ENCODE measurements at regions not wholly inside any gene's neighbourhood (a gene's known extent, or its start where the extent isn't known, plus 50 kb on each side); places are given as distances from the start of the nearest gene placed in this dataset.
"Not testable (repeated sequence)": the region's sequence is repeated elsewhere in the genome, so short reads cannot be mapped to it uniquely, and the experiment has no call there.

DNA sequence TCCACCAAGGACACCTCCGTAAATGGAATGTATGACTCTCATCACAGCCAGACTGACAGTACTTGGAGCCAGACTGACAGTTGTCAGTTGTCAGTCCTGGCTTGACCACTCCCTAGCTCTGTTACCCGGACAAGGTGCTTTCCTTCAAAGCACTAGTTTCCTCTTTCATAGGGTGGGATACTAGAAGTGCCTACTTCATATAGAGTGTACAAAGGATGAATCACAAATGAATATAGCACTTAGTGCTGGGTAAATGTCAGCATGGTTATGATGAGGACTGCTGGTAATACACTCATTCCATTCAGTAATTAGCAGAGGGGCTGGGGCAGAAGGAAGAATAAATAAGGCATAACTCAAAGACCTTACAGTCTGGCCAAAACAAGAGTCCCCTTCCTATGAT is 91.4 kb downstream of the ARL4C start:
- no peak for DNase-seq

DNA sequence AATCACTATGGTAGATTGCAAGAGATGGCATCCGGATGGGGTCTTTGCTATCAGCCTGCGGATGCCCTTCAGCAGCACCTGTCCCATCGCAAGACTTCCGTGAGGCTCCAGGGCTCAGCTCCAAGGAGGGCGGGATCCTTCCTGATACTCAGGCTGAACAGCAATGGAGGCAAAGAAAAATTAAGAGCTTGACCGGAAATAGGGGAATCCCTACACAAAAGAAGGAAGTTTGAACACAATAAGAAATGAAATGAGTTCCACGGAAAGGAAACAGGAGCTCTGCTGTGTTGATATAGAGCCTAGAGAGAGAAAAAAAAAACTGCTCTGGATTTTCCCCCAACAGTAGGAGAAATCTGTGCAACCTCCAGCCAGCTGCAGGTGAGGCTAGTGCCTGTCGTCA is 91.9 kb downstream of the ARL4C start:
- DNase-seq = no peak

DNA sequence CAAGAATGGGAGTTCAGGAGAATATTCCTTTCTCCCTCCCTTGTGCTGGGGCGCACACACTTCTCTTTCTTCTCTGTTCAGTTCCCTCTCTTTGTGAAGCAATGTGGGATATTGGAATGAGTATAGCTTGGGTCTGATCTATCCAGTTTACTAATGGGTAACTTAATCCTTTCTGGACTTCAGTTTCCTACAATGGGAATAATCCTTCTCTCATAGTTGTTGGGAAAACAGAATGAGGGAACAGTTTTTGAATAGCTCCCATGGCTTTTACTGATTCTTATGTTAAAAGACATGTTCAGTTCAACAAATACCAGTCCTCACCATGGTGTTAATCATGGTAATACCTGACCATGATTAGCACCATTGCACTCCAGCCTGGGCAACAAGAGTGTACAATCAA is 93.1 kb downstream of the ARL4C start:
- DNase-seq = no peak

DNA sequence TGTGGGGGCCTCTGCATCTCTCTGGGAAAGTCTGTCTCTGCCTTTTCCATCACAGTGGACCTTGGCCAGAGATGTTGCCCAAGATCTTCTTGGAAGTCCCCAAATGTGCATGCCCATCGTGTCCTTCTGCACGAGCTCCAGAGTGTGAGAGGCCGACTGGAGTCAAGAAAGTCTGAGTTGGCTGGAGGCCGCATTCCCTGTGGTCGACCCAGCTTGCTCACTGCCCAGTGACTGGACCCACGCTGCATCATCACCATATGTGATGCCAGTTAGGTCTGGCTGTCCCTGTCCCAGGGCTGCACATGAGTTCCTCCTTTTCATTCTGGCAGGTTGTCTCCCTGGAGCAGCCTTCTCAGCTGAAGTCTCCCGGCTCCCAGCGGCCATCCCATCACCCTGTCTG is 93.8 kb downstream of the ARL4C start:
- DNase-seq = no peak

DNA sequence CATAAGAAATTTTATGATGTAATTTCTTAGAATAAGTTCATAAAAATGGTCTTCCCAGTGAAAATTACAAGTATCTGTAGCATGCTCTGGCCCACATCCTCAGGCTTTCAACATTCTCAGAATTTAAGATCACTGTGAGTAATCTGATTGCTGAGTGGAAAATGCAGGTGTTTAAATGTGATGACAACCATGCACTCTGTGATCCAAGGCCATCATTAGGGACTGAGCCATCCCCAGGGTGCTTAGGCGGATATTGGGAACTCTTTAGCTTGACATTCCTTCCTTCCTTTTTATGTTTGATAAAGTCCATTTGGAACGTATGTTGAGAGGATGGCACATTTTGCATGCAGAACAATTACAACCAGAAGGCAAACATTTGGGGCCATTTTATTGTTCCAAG is 95.5 kb downstream of the ARL4C start:
- DNase-seq = no peak

DNA sequence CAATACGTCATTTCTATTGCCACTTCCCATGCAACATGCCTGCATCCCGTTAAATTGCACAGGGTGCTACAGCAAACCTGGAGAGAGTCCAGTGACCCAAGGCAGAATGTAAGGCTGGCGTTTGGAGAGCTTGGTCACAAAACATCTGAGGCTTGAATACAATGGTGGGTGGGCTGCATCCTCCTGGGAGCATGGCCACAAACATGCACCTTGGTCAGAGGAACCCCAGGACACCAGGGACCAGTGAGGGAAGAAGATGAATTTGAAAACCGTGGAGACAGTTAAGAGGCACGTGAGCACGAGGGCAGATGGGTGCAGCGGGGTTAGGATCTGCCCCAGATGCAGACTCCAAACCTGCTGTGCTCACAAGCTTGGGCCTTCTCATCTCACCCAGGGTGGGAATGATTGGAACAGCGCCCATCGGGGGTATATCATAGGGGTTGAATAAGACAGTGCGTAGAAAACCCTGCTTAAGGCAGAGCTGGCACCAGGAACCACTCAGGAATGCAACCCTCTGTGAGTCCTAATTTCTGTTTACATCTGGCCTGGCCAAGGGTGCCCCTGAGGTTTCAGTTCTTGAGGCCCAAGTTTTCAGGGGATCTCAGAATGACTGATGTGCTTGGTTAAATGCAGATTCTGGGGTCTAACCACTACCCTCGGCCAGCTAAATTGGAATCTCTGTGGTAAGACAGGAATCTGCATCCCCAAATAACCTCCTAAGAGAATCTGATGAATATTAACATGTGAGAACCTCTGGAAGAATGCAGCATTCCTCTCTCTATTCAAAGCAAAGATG is 97.2 kb downstream of the ARL4C start:
- no peak for DNase-seq

DNA sequence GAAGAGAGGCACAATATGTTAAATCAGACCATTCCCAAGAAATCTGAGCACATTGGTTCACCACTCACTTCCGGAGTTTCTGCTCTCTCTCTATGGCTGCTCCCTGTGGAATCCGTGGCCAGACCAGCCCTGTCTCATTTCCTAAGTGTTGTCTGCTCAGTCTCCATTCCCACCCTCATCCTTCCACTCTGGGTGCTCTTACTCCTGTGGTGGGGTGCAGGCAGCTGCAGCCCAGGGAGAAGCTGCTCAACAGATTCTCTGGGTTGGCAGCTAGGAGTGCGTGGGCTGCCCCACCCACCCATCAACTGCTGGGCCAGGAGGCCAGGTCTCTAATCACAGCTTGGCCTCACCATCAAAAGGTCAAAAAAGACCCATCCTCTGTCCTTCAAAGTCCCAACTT is 98.3 kb downstream of the ARL4C start:
- DNase-seq = no peak

DNA sequence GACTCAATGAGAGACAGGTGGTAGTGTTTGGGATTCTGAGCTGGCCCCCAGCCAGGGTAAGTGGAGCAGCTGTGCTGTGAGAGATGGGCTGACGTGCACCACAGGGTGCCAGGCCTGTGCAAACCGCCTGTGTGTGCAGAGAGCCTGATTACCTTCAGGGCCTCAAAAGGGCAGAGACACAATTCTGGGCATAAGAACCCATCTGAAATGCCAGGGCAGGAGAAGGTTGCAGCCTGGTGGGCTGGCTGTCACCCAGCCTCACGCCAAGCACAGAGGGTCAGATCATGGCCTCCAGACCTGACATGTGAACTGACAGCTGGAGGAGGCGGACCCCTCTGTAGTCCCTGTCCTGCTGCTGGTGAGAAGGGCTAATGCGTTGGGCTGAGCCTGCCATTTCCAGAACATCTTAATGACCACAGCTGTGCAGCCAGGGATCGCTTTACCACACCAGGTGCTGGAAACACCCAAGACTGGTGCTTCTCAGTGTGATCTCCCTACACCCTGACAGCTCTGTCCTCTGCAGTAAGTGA is 100.9 kb downstream of the ARL4C start:
- peak; percentile 78 for DNase-seq

DNA sequence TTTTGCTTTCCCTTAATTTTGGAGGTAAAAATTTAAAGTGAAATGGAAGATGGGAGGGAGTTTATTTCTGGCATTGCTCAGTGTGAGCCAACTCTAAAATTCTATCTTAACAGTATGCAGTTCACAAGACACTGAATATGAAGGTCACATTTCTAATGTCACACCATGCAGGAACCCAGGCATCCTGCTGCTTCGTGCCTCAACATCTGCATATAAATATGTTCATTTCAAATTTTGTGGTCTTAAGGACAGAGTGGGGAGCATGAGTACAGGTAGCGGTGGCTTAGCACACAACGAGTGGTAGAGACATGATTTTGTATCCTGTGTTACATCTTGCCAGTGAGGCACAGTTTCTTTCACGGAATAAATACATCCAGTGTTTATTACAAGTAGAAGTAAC is 102.4 kb downstream of the ARL4C start:
- no peak for DNase-seq

DNA sequence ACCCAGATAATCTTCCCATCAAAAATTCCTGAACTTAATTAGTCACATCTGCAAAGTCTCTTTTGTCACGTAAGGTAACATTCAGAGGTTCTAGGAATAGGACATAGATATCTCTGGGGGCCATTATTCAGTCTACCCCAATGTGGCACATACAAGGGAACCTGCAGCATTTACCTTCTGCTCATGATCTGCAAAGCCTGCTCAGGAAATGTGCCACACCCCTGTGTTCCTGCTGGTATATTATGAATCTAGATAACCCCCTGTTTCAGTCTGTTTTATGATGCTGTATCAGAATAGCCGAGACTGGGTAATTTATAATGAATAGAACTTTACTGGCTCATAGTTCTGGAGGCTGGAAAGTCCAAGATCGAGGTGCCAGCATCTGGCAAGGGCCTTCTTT is 103.5 kb downstream of the ARL4C start:
- DNase-seq = no peak

DNA sequence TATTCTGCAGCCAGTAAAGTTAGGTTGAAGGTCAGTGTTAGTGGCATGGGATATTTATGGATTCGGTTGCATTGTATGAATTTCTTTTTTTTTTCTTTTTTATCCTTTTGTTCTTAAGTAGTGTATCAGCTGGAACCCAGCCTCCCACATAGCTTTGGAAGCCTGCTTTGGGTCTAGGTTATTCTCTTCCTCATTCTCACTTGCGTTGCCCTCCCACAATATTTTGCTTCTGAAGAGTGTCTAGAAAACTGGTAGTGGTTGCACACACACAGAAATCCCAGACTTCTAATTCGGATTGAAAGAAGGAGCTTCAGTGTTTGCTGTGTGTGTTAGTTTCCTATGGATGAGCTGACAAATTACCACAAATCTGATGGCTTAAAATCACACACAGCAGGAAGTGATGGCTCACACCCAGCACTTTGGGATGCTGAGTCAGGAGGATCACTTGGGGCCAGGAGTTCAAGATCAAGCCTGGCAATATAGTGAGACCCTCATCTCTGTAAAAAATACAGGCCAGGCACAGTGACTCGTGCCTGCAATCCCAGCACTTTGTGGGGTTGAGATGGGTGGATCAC is 104.8 kb downstream of the ARL4C start:
- DNase-seq = no peak

DNA sequence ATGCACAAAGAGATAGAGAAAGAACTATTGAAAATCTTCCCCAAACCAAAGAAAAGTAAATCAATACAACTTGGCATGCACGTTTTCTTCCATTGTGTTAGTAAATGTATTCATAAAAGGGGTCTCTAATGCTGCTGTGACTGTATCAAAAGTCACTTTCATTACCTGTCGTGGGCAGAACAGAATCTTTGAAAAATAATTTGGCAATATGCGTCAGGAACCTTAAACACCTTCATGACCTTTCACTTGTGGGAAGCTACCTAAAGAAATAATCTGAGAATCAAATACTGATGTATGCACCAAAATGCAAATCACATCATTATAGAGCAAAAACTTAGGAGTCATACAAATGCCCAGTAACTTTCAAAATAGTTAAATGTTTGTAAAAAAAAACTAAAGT is 105.3 kb downstream of the ARL4C start:
- DNase-seq = no peak

DNA sequence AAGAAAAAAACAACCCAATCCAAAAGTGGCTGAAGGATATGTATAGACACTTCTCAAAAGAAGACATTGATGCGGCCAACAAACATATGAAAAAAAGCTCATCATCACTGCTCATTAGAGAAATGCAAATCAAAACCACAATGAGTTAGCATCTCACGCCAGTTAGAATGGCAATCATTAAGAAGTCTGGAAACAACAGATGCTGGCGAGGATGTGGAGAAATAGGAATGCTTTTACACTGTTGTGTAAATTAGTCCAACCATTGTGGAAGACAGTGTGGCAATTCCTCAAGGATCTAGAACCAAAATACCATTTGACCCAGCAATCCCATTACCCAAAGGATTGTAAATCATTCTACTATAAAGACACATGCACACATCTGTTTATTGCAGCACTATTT is 107.2 kb downstream of the ARL4C start:
- not testable (repeated sequence) for DNase-seq

DNA sequence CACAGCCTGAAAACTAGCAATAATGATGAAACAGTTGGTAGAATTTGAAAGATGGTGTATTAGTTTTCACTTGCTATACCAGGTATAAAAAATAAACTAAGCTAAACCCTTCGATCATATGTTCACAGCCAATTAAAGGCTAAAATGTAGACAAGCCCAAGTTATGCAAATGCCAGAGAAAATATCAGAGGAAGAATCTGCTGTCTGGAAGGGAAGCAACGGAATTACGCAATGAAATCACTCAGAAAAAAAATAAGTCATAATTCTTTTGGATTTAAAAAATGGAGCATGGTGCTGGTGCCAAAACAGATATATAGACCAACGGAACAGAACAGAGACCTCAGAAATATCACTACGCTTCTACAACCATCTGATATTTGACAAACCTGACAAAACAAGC is 108.3 kb downstream of the ARL4C start:
- no peak for DNase-seq

DNA sequence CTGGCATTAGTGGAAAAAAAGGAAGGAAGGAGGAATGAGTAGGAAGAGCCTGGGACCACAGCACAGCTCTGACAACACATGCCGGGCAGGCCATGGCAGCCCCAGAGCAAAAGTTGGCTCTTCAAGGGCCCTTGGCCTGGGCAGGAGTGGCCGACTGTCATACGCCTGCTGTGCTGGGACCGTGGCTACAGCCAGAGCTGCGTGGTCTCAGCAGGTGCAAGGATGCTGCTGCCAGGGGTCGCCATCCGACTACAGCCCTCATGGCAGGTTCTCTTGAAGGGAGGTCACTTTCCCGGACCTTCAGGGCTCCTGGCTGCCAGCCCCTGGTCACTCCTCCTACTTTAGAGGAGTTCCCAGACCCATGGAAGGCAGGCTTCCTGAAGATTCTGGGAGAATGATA is 109.9 kb downstream of the ARL4C start:
- DNase-seq = no peak

DNA sequence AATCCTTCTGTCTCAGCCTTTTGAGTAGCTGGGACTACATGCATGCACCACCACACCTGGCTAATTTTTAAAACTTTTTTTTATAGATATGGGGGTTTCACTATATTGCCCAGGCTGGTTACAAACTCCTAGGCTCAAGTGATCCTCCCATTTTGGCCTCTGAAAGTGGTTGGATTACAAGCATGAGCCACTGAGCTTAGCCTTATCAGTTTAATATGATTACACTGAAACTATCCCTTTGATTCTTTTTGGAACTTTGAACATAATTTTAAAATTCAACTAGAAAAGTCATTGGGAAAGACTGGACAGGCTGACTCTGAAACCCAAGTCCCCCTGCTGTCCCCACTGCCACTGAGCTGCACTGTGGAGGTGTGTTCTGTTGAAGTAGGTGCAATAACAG is 114.8 kb downstream of the ARL4C start:
- DNase-seq = no peak

DNA sequence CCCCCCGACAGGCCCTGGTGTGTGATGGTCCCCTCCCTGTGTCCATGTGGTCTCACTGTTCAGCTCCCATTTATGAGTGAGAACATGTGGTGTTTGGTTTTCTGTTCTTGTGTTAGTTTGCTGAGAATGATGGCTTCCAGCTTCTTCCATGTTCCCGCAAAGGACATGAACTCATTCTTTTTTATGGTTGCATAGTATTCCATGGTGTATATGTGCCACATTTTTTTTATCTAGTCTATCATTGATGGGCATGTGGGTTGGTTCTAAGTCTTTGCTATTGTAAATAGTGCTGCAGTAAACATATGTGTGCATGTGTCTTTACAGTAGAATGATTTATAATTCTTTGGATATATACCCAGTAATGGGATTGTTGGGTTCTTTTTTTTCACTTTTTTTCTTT is 117.9 kb downstream of the ARL4C start:
- not testable (repeated sequence) for DNase-seq

DNA sequence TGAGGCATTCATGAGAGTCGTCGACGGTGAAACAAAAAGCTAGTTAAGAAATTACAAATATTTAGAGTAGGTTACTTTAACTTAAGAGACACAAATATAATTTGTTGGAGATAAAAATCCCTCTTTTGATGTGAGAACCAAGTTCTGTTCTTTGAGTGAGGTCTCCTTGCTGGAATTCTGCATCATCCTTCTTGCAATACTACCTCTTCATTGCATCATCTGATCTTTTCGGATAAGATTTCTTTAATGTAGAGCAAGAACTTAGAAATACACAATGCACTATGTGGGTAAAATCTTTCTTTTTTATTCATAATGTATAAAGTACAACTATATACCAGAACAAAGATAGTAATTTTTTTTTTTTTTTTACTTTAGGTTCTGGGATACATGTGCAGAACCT is 118.4 kb downstream of the ARL4C start:
- no peak for DNase-seq

DNA sequence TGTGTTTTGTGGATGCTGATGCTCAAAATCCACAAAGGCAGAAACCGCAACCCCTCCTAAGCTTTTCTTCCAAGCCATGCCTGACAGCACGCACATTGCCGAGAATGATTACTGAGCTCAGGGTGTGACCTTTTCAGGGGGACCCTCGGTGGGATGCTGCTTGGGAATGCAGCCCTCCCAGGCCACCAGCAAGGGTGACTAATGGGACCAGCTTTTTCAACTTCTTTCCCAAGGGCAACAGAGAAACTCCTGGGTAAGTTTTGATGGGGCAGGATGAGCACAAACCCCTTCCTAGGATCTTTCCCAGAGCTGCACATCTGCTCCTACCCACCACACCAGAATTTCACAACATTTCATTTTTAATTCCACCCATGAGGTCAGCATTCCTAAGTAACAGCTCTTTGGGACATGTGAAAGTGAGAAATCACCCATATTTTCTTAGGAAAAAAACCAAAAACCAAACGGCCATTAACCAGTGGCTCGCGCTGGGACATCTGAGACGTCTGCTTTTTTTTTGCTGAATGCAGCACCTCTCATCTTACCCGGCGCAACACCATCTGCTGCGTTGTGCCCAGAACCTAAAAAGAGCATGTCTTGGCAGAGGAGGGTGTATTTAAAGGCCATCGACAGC is 119.0 kb downstream of the ARL4C start:
- DNase-seq = no peak

DNA sequence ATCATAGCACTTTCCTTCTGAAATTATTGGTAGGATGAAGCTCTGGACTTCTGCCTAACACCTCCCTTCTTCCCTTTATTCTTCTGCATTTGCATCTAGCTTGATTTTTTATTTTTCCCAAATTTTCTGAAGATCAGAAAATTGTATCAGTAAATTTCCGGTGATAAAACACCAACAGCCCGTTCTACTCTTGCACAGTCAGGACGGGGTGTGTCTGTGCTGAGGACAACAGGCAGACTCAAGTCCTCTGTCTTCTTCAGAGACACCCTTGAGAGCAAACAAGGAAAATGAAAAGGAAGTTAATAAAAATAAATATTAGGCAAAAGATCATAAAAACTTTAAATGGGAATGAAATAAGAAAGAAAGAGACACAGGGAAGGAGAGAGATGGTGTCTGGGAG is 120.7 kb downstream of the ARL4C start:
- no peak for DNase-seq

DNA sequence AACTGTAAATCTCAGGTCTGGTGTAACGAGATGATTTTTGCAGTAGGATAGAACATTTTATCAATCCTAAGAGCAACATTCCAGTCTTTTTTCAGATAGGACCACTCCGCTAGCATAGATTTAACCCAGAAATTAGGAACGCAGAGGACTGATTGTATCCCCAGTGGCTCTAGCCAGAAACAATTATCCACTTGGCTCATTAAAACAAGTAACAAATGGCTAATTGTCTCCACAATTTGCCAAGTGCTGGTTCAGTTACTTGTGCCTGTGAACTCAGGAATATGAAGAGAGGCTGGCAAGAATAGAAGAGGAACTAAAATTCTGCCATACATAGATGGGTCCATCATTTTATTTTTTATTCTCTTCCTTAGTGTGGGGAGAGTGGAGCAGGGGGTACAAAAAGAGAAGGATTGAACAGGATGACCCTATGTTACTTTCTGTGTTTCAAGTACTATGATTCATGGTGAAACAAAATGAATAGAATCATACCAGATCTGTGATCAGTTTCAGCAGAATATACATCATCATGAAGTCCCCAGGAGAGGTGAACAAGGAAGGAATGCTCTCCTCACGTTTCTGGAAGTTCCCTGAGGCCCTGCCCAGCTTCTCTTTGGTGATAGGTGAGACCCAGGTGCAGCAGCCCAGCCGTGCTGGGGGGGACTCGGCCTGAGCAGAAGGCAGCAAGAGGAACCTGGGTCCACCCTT is 121.6 kb downstream of the ARL4C start:
- DNase-seq = no peak

DNA sequence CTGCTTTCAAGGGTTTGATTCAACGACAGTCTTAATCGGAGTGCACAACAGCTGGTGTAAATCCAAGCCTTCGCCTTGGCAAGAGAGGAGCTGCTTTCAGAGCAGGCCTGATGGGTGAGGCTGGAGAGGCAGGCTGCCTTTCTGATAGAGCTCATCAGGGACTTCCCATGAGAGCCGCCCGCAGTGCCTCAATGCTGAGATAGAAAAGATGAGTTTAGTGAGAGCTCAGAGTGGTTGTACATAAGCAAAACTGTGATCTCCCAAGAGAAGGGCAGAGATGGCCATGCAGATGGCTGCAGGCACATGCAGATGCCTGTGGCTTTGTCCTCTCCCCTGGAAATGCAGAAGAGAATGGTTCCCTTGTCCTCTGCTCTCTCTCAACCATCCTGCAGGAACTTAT is 122.1 kb downstream of the ARL4C start:
- no peak for DNase-seq

DNA sequence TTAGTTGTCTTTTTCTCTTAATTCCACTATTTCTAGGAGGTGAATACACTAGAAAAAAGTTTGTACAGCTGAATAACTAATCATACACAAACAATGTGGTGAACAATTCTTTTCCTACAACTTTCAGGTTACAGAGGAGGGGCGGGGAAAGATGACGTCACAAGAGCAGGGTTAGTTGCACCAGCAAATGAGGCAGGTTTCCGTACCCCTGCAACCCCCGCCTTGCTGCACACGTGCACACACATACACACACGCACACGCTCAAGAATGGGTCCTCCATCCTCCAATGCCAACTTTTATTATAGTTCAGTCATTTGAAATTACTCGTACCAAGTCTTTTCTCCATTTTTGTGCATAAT is 122.8 kb downstream of the ARL4C start:
- no peak for DNase-seq
